GM19193 (cell line): ENCODE measurements at regions not wholly inside any gene's neighbourhood (a gene's known extent, or its start where the extent isn't known, plus 50 kb on each side); places are given as distances from the start of the nearest gene placed in this dataset.

Experiments
- POLR2A ChIP-seq: IDR thresholded peaks from 4 replicates; pipeline ENCODE4 v1.6.1; 2011; ENCODE audit not compliant: insufficient read depth, insufficient read length; ENCODE audit errors: extremely low read depth

DNA sequence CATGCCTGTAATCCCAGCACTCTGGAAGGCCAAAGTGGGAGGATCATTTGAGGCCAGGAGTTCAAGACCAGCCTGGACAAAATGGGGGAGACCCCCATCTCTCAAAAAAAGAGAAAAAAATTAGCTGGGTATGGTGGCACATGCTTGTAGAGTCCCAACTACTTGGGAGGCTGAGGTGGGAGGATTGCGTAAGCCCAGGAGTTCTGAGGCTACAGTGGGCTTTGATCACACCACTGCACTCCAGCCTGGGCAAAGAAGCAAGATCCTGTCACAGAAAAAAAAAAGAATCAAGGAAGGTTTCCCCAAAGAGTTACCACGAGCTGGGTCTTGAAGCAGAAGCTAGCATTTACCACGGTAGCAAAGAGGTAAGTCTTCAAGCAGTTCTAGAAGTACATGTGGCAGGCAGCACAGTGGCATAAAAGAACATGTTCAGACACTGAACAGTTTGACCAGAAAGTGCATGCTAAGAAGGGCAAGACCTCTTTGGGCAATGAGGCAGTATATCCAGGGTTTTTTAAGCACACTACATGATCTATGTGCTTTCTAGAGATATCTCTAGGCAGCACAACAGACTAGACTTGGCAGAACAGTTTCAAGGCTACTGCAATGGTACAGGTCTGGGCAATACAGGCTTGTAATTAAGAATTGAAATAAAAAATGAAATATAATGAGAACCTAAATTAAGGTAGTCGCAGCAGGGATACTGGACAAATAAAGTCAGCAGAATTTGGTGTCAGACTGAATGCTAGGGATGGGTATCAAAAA, 418.5 kb downstream of the SHQ1 start:
- TF ChIP-seq POLR2A = no peak

- no peak for TF ChIP-seq POLR2A
Measured at GRCh38 chr3:72428803-72429202, 419.4 kb downstream of the SHQ1 start.

GRCh38 chr3:72427624-72428023, 420.6 kb downstream of the SHQ1 start:
- TF ChIP-seq POLR2A = no peak

- no peak for TF ChIP-seq POLR2A
Measured at GRCh38 chr3:72426618-72427397, 421.4 kb downstream of the SHQ1 start.

DNA sequence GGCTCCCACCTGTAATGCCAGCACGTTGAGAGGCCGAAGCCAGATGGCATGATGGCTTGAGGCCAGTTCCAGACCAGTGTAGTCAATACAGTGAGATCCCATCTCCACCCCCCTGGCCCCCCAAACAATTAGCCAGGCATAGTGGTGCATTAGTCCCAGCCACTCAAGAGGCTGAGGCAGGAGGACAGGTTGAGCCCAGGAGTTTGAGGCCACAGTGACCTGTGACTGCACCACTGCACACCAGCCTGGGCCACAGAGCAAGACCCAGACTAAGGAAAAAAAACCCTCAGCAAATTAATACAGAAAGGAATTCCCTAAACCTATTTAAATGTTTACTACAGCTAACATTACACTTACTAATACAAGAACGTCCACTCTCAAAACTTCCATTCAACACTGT, 424.6 kb downstream of the SHQ1 start:
- TF ChIP-seq POLR2A = no peak

DNA sequence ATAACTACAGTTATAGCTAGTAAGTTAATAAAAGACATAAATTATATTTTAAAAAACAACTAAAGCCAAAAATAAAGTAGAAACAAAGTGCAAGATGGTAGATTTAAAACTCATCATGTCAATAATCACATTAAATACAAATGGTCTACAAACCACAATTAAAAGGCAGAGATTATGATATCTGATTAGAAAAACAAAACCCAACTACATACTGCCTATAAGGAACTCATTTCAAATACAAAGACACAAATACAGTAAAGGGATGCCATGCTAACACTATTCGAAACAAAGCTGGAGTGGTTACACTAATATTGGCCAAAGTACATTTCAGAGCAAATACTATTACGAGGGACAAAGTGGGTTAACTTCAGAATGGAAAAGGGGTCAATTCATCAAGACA, 426.5 kb downstream of the SHQ1 start:
- TF ChIP-seq POLR2A = no peak

- no peak for TF ChIP-seq POLR2A
Measured at GRCh38 chr3:72421126-72421525, 427.1 kb downstream of the SHQ1 start.

GRCh38 chr3:72418856-72419255, 429.4 kb downstream of the SHQ1 start:
- no peak for TF ChIP-seq POLR2A

DNA sequence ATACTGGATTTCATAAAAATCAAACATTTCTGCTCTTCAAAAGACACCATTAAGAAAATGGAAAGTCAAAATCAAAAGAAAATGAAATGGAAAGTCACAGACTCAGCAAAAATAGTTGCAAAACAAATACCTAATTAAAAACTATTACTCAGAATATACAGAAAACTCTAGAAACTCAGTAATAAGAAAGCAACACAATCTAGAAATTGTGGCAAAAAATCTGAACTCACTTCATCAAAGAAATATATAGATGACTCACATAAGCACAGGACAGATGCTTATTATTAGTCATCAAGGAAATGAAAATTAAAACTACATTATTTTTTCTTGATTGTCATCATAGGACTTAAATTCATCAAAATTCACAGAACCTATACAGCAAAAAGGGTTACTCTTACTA, 430.0 kb downstream of the SHQ1 start:
- TF ChIP-seq POLR2A = no peak

DNA sequence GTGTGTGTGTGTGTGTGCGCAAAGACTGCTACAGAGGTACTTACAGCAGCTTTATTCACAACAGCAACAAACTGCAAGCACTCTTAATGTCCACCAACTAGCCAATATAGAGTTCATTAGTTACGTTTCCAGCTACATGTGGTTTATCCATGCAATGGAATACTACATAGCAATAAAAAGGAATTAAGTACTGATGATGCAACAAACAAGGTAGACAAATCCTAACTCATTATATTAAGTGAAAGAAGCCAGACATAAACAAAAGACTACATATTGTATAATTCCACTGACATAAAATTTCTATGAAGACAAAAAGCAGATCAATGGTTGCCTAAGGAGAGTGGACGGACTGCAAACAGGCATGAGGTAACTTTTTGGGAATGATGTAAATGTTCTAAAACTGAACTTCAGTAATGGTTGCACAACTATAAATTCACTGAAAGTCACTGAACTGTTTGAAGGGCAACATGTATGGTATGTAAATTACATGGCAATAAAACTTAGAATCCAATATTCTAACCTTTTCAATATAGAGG, 433.7 kb downstream of the SHQ1 start:
- no peak for TF ChIP-seq POLR2A

DNA sequence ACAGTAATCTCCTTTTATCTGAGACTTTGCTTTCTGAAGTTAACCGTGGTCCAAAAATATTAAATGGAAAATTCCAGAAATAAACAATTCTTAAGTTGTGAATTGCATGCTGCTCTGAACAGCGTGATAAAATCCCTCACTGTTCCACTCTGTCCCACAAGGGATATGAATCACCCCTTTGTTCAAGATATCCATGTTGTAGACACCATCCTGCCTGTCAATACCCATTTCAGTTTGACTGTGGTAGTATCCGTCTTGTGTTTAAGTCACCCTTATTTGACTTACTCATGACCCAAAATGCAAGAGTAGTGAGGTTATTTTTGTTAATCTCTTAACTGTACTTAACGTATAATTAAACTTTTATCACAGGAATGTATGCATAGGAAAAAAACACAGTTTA, 435.0 kb downstream of the SHQ1 start:
- TF ChIP-seq POLR2A = no peak

DNA sequence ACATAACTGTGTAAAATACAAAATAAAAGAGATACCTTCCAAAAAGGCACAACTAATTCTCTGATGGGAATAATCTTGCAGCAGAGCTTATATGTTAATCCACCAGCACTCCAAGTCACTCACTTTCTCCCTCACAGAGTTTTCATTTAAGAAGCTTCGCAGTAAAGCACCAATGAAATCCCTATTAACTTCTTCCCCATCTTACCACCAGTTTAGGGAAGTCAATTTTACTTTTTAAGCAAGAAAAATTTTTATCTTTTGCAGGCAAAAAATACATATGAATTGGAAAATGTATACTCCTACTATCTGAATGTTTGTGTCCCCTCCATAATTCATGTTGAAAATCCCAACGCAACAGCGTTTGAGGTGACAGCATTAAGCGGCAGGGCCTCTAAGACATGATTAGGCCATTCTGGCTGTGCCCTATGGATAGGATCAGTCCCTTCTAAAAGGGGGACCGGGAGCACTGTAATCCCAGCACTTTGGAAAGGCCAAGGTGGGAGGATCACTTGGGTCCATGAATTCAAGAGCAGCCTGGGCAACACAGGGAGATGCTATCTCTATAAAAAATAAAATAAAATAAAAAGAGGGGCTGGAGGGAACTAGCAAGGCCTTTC, 435.8 kb downstream of the SHQ1 start:
- no peak for TF ChIP-seq POLR2A

GRCh38 chr3:72411843-72412242, 436.4 kb downstream of the SHQ1 start:
- no peak for TF ChIP-seq POLR2A

- TF ChIP-seq POLR2A = no peak
Measured at GRCh38 chr3:72411126-72411525, 437.1 kb downstream of the SHQ1 start.

- TF ChIP-seq POLR2A = no peak
Measured at GRCh38 chr3:72408983-72409779, 439.1 kb downstream of the SHQ1 start.
